ENCODE measurements at regions not wholly inside any gene's neighbourhood (a gene's known extent, or its start where the extent isn't known, plus 50 kb on each side); places are given as distances from the start of the nearest gene placed in this dataset.

DNA sequence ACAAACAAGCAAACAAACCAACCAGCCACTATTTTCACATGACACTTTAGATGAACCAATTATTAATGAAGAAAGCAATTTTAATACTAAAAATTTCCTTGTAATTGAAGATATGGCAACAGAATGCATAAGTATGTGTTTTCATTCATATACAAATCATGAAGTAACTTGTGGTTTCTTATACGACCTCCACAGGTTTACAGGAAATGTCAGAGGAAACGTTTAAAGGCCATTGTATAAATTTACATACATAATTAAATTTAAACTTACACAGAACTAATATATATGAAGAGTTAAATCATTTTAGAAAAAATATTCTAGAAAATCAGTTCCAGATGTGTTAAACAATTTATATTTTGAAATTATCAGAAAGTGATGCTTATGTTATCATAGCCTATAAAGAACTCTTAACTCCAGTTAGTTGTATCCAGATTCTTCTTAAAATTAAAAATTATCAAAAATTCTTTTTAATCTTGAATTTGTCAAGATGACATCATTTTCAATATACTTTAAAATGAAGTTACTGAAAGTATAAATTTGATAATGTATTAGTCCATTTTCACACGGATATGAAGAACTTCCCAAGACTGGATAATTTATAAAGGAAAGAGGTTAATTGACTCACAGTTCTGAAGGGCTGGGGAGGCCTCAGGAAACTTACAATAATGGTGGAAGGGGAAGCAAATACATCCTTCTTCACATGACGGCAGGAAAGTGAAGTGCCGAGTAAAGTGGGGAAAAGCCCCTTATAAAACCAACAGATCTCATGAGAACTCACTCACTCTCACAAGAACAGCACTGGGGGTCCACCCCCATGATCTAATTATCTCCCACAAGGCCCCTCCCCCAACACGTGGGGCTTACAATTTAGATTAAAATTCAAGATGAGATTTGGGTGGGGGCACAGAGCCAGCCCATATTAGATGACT lies 192.0 kb downstream of the PIK3R1 start:
- no peak for DNase-seq (ENCODE audit: low read depth)

- no peak for DNase-seq (ENCODE audit: low read depth)
Observed at GRCh38 chr5:68408345-68408871, 192.9 kb downstream of the PIK3R1 start.

- no peak for DNase-seq (ENCODE audit: low read depth)
Observed at GRCh38 chr5:68409259-68409658, 193.7 kb downstream of the PIK3R1 start.

DNA sequence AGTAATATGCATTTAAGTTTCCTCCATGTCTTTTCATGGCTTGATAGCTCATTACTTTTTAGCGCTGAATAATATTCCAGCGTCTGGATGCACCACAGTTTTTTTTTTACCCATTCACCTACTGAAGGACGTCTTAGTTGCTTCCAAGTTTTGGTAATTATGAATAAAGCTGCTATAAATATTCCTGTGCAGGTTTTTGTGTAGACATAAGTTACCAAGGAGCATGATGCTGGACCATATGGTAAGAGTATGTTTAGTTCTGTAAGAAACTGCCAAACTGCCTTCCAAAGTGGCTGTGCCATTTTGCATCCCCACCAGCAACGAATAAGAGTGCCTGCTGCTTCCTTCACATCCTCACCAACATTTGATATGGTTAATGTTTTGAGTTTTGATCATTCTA lies 195.6 kb downstream of the PIK3R1 start:
- no peak for DNase-seq (ENCODE audit: low read depth)

GRCh38 chr5:68415177-68416085 lies 199.9 kb downstream of the PIK3R1 start:
- no peak for DNase-seq (ENCODE audit: low read depth)

- DNase-seq (ENCODE audit: low read depth), result no peak
Observed at GRCh38 chr5:68416714-68417113, 201.2 kb downstream of the PIK3R1 start.

DNA sequence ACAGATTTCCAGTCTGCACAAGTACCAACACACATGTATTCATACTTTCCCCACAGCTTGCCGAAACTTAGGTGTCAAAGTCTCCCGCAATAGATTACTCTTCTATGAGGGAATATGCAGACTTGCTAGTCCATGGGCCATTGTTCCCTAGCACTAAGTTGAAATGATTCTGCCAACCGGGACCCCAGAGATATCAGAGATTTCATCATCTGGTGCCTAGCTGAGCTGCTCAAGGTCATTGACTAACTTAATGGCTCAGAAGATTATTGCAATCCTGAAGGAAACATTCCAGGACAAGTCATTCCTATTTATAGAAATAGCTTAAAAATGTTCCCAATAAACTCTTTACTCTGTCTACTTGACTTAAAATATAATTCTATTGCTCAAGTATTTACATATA lies 202.6 kb downstream of the PIK3R1 start:
- DNase-seq (ENCODE audit: low read depth), result no peak

DNA sequence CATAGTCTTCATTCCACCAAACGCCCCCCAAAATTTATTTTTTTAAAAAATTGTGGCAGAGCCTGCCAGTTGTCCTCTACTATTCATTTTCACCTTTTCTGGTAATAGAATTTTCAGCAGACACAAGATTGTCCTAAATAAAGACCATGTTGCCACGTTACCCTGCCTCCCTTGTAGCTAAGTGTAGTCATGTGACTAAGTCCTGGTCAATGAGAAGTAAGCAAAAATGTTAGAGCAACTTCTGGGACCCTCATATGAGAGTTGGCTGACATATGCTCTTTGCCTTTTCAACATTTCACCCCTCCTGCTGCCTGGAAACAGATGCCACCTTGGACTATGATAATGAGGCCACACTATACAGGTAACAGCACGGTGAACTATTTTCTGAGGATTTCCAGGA lies 203.1 kb downstream of the PIK3R1 start:
- no peak for DNase-seq (ENCODE audit: low read depth)

DNA sequence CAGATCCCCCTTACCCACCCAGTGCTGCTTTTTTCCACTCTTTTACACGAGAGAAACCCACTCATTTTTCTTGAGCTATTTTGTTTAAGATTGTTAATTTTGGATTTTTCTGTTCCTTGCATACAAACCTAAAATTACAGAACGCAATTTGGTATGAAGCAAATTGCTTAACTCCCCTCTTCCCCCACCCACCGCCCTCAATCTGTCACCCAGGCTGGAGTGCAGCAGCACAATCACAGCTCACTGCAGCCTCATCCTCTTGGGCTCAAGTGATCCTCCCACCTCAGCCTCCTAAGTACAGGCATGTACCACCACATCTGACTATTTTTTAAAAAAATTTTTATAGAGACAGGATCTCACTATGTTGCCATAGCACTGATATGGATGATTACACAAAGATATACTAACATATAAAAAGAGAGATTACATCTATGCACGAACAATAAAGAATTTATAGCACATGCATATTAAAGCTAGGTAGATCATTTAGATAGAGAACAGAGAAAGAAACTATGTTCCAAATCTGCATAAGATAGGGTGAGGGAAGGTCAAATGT lies 203.6 kb downstream of the PIK3R1 start:
- no peak for DNase-seq (ENCODE audit: low read depth)

- no peak for DNase-seq (ENCODE audit: low read depth)
Observed at GRCh38 chr5:68419637-68420452, 204.3 kb downstream of the PIK3R1 start.

GRCh38 chr5:68420476-68421344 lies 205.2 kb downstream of the PIK3R1 start:
- DNase-seq (ENCODE audit: low read depth), result no peak

GRCh38 chr5:68421485-68422220 lies 206.1 kb downstream of the PIK3R1 start:
- no peak for DNase-seq (ENCODE audit: low read depth)

- no peak for DNase-seq (ENCODE audit: low read depth)
Observed at GRCh38 chr5:68423154-68423811, 207.7 kb downstream of the PIK3R1 start.

DNA sequence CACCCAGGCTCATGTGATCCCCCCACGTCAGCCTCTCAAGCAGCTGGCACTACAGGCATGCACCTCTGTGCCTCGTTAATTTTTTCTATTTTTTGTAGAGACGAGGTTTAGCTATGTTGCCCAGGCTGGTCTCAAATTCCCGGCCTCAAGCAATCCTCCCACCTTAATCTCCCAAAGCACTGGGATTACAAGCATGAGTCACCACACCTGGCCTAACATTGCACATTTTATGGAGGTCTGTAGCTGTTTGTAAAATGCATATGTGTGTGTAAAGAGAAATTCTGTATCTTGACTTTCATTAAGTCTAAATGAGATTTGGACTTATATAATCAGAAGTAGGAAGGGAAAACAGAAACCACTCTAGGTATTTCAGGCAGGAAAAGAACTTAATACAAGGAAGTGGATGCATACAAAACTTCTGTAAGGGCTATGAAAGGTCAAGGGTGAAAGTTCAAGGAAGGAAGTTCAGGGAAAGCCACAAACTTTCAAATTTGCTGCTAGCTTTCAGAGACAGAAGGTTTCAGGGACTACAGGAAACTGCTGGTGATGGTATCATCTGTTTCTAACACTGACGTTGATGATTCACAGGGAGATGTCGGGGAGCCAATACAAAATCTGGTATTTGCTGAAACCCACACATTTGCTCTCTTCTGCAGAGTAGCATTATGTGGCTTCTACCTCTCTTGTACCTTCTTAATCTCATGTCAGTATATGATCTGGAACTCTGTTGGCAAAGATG lies 209.4 kb downstream of the PIK3R1 start:
- DNase-seq (ENCODE audit: low read depth), result no peak

GRCh38 chr5:68426586-68426985 lies 211.0 kb downstream of the PIK3R1 start:
- no peak for DNase-seq (ENCODE audit: low read depth)

DNA sequence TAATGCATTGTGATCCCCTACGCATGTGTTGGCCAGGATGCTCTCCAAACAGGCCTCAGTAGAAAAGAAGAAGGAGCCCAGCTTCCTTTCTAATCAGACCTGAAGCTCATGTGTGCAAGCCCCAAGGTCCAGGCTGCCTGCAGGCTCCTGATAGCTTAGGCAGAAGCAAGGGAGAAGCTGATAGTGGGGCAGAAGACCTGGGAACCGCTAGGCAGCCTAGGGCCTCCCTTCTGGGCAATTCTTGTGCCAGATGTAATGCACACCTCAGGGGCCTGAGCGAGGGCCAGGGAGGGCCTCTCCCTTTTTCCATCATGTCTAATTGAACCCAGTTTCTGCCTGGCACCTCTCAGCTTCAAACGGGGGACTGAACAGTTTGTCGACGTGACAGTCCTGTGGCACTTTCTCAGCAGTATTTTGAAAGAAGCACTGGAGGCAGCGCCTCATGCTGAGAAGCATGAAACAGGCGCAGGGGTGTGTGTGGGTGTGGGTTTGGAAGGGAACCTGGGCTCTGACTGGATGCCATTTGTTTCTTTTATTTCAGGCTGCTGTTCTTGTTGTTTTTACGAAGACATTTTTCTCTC lies 212.8 kb downstream of the PIK3R1 start:
- no peak for DNase-seq (ENCODE audit: low read depth)

DNA sequence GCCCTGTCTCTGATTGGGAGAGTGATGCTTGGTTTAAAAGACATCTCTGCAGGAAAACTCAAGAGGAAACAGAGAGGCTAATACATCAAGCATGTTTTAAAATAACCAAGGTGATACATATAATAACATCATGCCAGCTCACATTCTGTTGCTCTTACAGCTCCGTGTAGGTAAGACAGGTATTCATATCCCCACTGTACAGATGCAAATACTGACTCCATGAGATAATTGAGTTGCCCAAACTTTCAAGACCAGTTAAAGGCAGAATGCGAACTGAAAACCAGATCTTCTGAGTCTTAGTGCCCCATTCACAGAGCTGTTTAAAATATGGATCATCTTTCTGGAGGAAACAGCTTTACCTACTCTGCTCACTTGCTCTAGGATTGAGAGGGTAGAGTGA lies 214.0 kb downstream of the PIK3R1 start:
- DNase-seq (ENCODE audit: low read depth), result no peak

- no peak for DNase-seq (ENCODE audit: low read depth)
Observed at GRCh38 chr5:68430279-68430678, 214.7 kb downstream of the PIK3R1 start.
